ENCODE measurements at regions not wholly inside any gene's neighbourhood (a gene's known extent, or its start where the extent isn't known, plus 50 kb on each side); places are given as distances from the start of the nearest gene placed in this dataset.

DNA sequence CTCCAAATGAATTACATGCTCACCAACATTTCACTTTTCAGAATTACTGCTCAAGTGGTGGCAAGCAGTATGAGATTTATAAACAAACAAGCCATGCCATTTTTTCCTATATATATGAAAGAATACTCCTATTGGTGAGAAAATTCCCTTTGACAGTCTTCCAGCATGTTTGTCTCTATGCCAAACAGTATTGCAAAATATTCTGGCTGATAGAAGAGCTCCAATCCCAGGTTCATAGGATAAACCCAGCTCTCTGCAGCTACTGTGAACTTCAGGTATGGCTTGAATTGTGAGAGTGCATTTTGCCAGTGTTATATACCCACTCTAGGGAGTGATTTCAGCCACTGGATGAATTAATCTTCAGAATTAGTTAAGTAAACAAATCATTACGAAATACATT lies 108.8 kb downstream of the MAGEC2 start:
- ChIA-PET CTCF (no interaction called here), POLR2A (no interaction called here)
- Mint-ChIP-seq H3K9me3 (peaks cover 19% of the 10 kb centered on the region), H3K27ac (no peak overlapping the region), H3K36me3 (peaks cover 10% of the 10 kb centered on the region), H3K27me3 (ENCODE audit: low read depth) (no peaks in the 10 kb centered on the region), H3K4me3 (no peak overlapping the region), H3K4me1 (no peaks in the 10 kb centered on the region)
- ATAC-seq (no peak), DNase-seq (ENCODE audit: low spot score) (no peak)
- TF ChIP-seq, protein P1, sequence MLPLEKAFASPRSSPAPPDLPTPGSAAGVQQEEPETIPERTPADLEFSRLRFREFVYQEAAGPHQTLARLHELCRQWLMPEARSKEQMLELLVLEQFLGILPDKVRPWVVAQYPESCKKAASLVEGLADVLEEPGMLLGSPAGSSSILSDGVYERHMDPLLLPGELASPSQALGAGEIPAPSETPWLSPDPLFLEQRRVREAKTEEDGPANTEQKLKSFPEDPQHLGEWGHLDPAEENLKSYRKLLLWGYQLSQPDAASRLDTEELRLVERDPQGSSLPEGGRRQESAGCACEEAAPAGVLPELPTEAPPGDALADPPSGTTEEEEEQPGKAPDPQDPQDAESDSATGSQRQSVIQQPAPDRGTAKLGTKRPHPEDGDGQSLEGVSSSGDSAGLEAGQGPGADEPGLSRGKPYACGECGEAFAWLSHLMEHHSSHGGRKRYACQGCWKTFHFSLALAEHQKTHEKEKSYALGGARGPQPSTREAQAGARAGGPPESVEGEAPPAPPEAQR (CRISPR knock-in tag; IDR thresholded peaks at IDR 0.05): no peak
- TF ChIP-seq, protein P2, sequence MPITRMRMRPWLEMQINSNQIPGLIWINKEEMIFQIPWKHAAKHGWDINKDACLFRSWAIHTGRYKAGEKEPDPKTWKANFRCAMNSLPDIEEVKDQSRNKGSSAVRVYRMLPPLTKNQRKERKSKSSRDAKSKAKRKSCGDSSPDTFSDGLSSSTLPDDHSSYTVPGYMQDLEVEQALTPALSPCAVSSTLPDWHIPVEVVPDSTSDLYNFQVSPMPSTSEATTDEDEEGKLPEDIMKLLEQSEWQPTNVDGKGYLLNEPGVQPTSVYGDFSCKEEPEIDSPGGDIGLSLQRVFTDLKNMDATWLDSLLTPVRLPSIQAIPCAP (CRISPR knock-in tag; IDR thresholded peaks at IDR 0.05): no peak
- TF ChIP-seq PRRX2 (CRISPR knock-in tag; IDR thresholded peaks at IDR 0.05) (no peak), SMAD3 (CRISPR knock-in tag; IDR thresholded peaks at IDR 0.05; ENCODE audit: borderline replicate concordance) (no peak), FOXJ3 (CRISPR knock-in tag; IDR thresholded peaks at IDR 0.05; ENCODE audit: borderline replicate concordance) (no peak), ESRRA (CRISPR knock-in tag; IDR thresholded peaks at IDR 0.05; ENCODE audit: borderline replicate concordance) (no peak), MXD4 (CRISPR knock-in tag; IDR thresholded peaks at IDR 0.05; ENCODE audit: borderline replicate concordance) (no peak), SMAD4 (CRISPR knock-in tag; IDR thresholded peaks at IDR 0.05) (no peak), FOXK1 (CRISPR knock-in tag; IDR thresholded peaks at IDR 0.05) (no peak), GTF2I (CRISPR knock-in tag; conservative IDR thresholded peaks at IDR 0.05) (no peak), CBFB (CRISPR knock-in tag; IDR thresholded peaks at IDR 0.05; ENCODE audit: low read depth) (no peak), ZNF219 (CRISPR knock-in tag; IDR thresholded peaks at IDR 0.05; ENCODE audit: borderline replicate concordance) (no peak), EMX1 (CRISPR knock-in tag; IDR thresholded peaks at IDR 0.05) (no peak)
- TF ChIP-seq, protein P3, sequence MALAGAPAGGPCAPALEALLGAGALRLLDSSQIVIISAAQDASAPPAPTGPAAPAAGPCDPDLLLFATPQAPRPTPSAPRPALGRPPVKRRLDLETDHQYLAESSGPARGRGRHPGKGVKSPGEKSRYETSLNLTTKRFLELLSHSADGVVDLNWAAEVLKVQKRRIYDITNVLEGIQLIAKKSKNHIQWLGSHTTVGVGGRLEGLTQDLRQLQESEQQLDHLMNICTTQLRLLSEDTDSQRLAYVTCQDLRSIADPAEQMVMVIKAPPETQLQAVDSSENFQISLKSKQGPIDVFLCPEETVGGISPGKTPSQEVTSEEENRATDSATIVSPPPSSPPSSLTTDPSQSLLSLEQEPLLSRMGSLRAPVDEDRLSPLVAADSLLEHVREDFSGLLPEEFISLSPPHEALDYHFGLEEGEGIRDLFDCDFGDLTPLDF (CRISPR knock-in tag; IDR thresholded peaks at IDR 0.05): no peak
- TF ChIP-seq, protein P4, sequence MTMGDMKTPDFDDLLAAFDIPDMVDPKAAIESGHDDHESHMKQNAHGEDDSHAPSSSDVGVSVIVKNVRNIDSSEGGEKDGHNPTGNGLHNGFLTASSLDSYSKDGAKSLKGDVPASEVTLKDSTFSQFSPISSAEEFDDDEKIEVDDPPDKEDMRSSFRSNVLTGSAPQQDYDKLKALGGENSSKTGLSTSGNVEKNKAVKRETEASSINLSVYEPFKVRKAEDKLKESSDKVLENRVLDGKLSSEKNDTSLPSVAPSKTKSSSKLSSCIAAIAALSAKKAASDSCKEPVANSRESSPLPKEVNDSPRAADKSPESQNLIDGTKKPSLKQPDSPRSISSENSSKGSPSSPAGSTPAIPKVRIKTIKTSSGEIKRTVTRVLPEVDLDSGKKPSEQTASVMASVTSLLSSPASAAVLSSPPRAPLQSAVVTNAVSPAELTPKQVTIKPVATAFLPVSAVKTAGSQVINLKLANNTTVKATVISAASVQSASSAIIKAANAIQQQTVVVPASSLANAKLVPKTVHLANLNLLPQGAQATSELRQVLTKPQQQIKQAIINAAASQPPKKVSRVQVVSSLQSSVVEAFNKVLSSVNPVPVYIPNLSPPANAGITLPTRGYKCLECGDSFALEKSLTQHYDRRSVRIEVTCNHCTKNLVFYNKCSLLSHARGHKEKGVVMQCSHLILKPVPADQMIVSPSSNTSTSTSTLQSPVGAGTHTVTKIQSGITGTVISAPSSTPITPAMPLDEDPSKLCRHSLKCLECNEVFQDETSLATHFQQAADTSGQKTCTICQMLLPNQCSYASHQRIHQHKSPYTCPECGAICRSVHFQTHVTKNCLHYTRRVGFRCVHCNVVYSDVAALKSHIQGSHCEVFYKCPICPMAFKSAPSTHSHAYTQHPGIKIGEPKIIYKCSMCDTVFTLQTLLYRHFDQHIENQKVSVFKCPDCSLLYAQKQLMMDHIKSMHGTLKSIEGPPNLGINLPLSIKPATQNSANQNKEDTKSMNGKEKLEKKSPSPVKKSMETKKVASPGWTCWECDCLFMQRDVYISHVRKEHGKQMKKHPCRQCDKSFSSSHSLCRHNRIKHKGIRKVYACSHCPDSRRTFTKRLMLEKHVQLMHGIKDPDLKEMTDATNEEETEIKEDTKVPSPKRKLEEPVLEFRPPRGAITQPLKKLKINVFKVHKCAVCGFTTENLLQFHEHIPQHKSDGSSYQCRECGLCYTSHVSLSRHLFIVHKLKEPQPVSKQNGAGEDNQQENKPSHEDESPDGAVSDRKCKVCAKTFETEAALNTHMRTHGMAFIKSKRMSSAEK (CRISPR knock-in tag; IDR thresholded peaks at IDR 0.05; ENCODE audit: borderline replicate concordance): no peak
- TF ChIP-seq, protein P5, sequence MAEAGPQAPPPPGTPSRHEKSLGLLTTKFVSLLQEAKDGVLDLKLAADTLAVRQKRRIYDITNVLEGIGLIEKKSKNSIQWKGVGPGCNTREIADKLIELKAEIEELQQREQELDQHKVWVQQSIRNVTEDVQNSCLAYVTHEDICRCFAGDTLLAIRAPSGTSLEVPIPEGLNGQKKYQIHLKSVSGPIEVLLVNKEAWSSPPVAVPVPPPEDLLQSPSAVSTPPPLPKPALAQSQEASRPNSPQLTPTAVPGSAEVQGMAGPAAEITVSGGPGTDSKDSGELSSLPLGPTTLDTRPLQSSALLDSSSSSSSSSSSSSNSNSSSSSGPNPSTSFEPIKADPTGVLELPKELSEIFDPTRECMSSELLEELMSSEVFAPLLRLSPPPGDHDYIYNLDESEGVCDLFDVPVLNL (CRISPR knock-in tag; IDR thresholded peaks at IDR 0.05; ENCODE audit: borderline replicate concordance, low read depth): no peak
- TF ChIP-seq, protein P6, sequence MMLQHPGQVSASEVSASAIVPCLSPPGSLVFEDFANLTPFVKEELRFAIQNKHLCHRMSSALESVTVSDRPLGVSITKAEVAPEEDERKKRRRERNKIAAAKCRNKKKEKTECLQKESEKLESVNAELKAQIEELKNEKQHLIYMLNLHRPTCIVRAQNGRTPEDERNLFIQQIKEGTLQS (CRISPR knock-in tag; conservative IDR thresholded peaks at IDR 0.05): no peak
